CD4-positive, CD25-positive, alpha-beta regulatory T cell (primary cell): ENCODE measurements at regions not wholly inside any gene's neighbourhood (a gene's known extent, or its start where the extent isn't known, plus 50 kb on each side); places are given as distances from the start of the nearest gene placed in this dataset.

Source experiments
- ATAC-seq, 2 donors: fragments of 150-1000 bp; cut with Tn5 transposase; one replicate each; pipeline ENCODE4 v1.10.0; 2021; ENCODE audit warnings: low read depth in 2 of 2, moderate number of reproducible peaks in 2 of 2, moderate library complexity in 1 of 2
- DNase-seq, 3 donors: peaks; one replicate each; pipeline versions ENCODE4 v3.0.0 to v3.0.0-alpha.2; 2012 to 2022; ENCODE audit warnings: mixed read lengths in 1 of 3
- H3K27ac ChIP-seq: one replicate; pipeline ENCODE4 v1.7.0; 2013; ENCODE audit warnings: mild to moderate bottlenecking, low read length; ENCODE audit not compliant: insufficient read depth, poor library complexity, severe bottlenecking
- H3K27me3 ChIP-seq: one replicate; pipeline ENCODE4 v1.7.0; 2013; ENCODE audit warnings: low read length; ENCODE audit not compliant: control insufficient read depth, insufficient read depth
- H3K36me3 ChIP-seq: one replicate; pipeline ENCODE4 v1.7.0; 2013; ENCODE audit warnings: mild to moderate bottlenecking, low read length, moderate library complexity; ENCODE audit not compliant: control insufficient read depth, insufficient read depth
- H3K4me1 ChIP-seq: 2 replicates; pipeline ENCODE4 v1.7.0; 2013; ENCODE audit warnings: mild to moderate bottlenecking, low read length; ENCODE audit not compliant: insufficient read depth, control insufficient read depth, poor library complexity, severe bottlenecking
- H3K4me3 ChIP-seq: one replicate; pipeline ENCODE4 v1.7.0; 2013; ENCODE audit warnings: low read depth, mild to moderate bottlenecking, low read length, moderate library complexity
- H3K9me3 ChIP-seq, 2 experiments: 1 replicate in 1 of 2; 2 replicates in 1 of 2; pipeline ENCODE4 v1.7.0; 2013; ENCODE audit warnings: low read length in 2 of 2, mild to moderate bottlenecking in 1 of 2, moderate library complexity in 1 of 2; ENCODE audit not compliant: control insufficient read depth in 2 of 2
- H3K27ac Mint-ChIP-seq, 3 donors: one replicate each; pipeline ENCODE4 v1.8.0; 2020 to 2022; ENCODE audit warnings: mild to moderate bottlenecking in 3 of 3, mixed read lengths in 3 of 3, moderate library complexity in 2 of 3
- H3K27me3 Mint-ChIP-seq: one replicate; pipeline ENCODE4 v1.8.0; 2022; ENCODE audit warnings: mild to moderate bottlenecking, mixed read lengths
- H3K36me3 Mint-ChIP-seq: one replicate; pipeline ENCODE4 v1.8.0; 2020; ENCODE audit warnings: mixed read lengths
- H3K4me1 Mint-ChIP-seq, 4 donors: one replicate each; pipeline ENCODE4 v1.8.0; 2020 to 2022; ENCODE audit warnings: mixed read lengths in 4 of 4, mild to moderate bottlenecking in 1 of 4
- H3K4me3 Mint-ChIP-seq, 4 donors: one replicate each; pipeline ENCODE4 v1.8.0; 2020 to 2022; ENCODE audit warnings: mild to moderate bottlenecking in 4 of 4, mixed read lengths in 4 of 4, moderate library complexity in 3 of 4
- H3K9me3 Mint-ChIP-seq, 7 donors: one replicate each; pipeline ENCODE4 v1.8.0; 2020 to 2022; ENCODE audit warnings: mixed read lengths in 7 of 7, mild to moderate bottlenecking in 3 of 7, moderate library complexity in 2 of 7

DNA sequence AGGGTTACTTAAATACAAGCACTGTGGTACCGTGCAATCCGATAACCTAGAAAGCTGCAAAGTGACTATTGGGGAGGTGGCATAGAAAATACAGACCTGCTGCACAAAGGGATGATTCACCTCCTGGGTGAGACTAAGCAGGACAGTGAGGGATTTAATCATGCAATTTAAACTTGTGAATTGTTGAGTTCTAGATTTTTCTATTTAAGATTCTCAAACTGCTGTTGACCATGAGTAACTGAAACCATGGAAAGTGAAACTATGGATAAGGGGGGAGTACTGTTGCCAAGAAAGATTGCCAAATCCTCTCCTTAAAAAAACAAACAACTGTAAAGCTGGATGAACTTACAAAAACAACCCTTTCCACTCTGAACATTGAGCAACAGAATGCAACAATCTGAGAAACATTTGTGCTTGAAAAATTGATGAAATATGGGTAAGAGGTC is 61.5 kb upstream of the NUDT12 start:
- Histone ChIP-seq H3K4me3 (no peak overlapping the region), H3K4me1 (no peaks in the 10 kb centered on the region), H3K9me3 (no peaks in the 10 kb centered on the region), H3K27me3 (no peaks in the 10 kb centered on the region), H3K36me3 (no peaks in the 10 kb centered on the region), H3K27ac (no peak overlapping the region)
- ATAC-seq (no peak), DNase-seq (no peak)
- Mint-ChIP-seq H3K9me3 (peaks cover 0 to 5% (median 0%) of the 10 kb centered on the region in 7 donors), H3K36me3 (no peaks in the 10 kb centered on the region), H3K27ac (no peak overlapping the region), H3K4me3 (no peak overlapping the region), H3K27me3 (no peaks in the 10 kb centered on the region), H3K4me1 (no peaks in the 10 kb centered on the region)

DNA sequence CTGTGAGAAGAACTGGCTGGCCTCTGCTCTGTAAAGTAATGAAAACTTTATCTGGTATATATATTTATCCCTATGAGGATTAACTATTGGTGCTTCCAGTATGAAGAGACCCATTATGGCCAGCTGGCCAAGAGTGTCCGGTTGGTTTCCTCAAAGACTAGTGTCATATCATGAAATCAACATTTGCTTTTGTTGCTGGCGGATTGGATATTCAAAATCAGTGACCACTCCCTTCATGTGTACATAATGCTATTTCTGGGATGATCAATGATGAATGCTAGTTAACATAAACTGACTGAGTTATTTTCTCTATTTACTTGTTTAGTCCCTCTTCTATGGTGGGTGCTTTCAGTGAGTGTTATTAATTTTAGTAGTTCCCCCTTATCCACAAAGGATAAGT is 60.8 kb upstream of the NUDT12 start:
- Mint-ChIP-seq H3K27ac (no peak overlapping the region), H3K27me3 (no peaks in the 10 kb centered on the region), H3K9me3 (peaks cover 0 to 4% (median 0%) of the 10 kb centered on the region in 7 donors), H3K36me3 (no peaks in the 10 kb centered on the region), H3K4me3 (no peak overlapping the region), H3K4me1 (no peaks in the 10 kb centered on the region)
- no peak overlapping the region for H3K4me3 ChIP-seq
- H3K4me1 ChIP-seq = no peaks in the 10 kb centered on the region
- no peak for DNase-seq
- no peaks in the 10 kb centered on the region for H3K27me3 ChIP-seq
- no peaks in the 10 kb centered on the region for H3K9me3 ChIP-seq
- H3K36me3 ChIP-seq = no peaks in the 10 kb centered on the region
- H3K27ac ChIP-seq = no peak overlapping the region
- ATAC-seq = no peak

DNA sequence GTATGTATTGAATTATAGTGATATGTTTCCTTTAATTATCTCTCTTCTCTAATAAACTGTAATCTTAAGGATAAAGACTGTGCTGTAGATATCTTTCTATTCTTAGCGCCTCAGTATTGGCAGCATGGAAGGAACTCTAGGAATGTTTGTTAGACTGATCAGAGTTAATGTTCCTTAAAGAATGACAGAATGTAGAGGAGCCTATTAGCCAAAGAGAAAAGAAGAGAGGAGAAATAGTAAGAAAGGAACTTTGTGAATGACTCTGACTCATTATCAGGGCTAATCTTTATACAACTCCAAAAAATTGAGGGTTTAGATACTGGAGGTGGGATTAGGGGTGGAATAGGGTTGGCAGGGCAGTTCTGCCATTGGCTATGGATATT is 59.0 kb upstream of the NUDT12 start:
- H3K27ac Mint-ChIP-seq = no peak overlapping the region
- DNase-seq (no peak), ATAC-seq (no peak)
- no peaks in the 10 kb centered on the region for H3K36me3 Mint-ChIP-seq
- H3K36me3 ChIP-seq = no peaks in the 10 kb centered on the region
- H3K27me3 Mint-ChIP-seq = no peaks in the 10 kb centered on the region
- H3K9me3 Mint-ChIP-seq = peaks cover 0 to 4% (median 0%) of the 10 kb centered on the region in 7 donors
- H3K9me3 ChIP-seq = no peaks in the 10 kb centered on the region
- H3K27me3 ChIP-seq = no peaks in the 10 kb centered on the region
- no peaks in the 10 kb centered on the region for H3K4me1 Mint-ChIP-seq
- no peak overlapping the region for H3K4me3 Mint-ChIP-seq
- H3K4me3 ChIP-seq = no peak overlapping the region
- H3K27ac ChIP-seq = no peak overlapping the region
- no peaks in the 10 kb centered on the region for H3K4me1 ChIP-seq

DNA sequence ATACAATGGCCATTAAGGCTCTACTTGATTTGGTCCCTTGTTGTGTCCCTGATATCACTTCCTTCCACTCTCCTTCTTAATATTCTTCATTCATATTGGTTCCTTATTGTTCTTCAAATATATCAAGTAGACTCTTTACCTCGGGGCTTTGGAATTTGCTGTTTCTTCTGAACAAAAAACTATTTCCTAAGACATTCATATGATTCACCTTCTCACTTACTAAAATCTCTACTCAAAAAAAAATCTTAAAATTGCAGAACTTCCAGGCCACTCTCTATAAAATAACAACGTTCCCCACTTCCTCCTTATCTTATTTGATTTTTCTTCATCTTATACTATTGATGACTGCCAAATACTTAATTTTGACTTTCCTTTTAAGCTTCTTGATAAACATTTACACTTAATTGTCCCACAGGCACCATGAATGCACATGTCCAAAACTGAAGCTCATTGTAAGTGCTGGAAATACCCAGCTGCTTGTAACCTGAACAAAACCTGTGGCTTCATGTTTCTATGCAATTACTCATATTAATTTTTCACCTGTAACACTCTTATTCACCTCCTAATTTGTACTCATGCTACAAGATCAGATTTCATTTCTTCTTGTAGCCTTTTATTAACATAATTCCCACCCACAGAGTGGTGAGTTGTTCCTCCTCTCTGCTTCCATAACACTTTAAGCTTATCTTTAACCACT is 58.4 kb upstream of the NUDT12 start:
- Histone ChIP-seq H3K9me3 (no peaks in the 10 kb centered on the region), H3K27me3 (no peaks in the 10 kb centered on the region), H3K4me3 (no peak overlapping the region), H3K27ac (no peak overlapping the region), H3K36me3 (no peaks in the 10 kb centered on the region), H3K4me1 (no peaks in the 10 kb centered on the region)
- H3K4me3 Mint-ChIP-seq = no peak overlapping the region
- H3K36me3 Mint-ChIP-seq = no peaks in the 10 kb centered on the region
- DNase-seq = no peak
- peaks cover 0 to 4% (median 0%) of the 10 kb centered on the region in 7 donors for H3K9me3 Mint-ChIP-seq
- no peak overlapping the region for H3K27ac Mint-ChIP-seq
- no peaks in the 10 kb centered on the region for H3K27me3 Mint-ChIP-seq
- H3K4me1 Mint-ChIP-seq = no peaks in the 10 kb centered on the region
- no peak for ATAC-seq

DNA sequence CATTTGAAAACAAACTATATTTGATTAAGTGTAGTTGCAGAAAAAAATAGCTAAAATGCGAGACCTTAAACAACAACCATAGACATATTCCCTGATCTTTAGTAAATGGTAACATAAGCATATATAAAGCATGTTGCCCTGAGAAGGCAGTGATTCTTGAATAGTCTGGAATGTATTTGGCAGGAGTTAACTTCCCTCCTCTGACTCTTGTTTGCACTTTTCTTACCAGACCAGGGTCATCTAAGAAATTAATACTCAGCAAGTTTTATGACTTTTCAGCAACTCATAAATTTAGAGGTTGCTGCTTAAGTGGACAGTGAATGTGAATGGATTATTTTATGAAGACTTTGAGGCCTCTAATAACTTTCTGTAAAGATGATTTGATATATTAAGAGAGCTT is 55.3 kb upstream of the NUDT12 start:
- H3K36me3 ChIP-seq = no peaks in the 10 kb centered on the region
- Mint-ChIP-seq H3K9me3 (peaks cover 0 to 3% (median 0%) of the 10 kb centered on the region in 7 donors), H3K4me3 (no peak overlapping the region), H3K4me1 (no peaks in the 10 kb centered on the region), H3K36me3 (no peaks in the 10 kb centered on the region), H3K27ac (no peak overlapping the region), H3K27me3 (no peaks in the 10 kb centered on the region)
- H3K27me3 ChIP-seq = no peaks in the 10 kb centered on the region
- no peaks in the 10 kb centered on the region for H3K9me3 ChIP-seq
- H3K4me1 ChIP-seq = no peaks in the 10 kb centered on the region
- H3K4me3 ChIP-seq = no peak overlapping the region
- H3K27ac ChIP-seq = no peak overlapping the region
- DNase-seq = no peak
- ATAC-seq = no peak

DNA sequence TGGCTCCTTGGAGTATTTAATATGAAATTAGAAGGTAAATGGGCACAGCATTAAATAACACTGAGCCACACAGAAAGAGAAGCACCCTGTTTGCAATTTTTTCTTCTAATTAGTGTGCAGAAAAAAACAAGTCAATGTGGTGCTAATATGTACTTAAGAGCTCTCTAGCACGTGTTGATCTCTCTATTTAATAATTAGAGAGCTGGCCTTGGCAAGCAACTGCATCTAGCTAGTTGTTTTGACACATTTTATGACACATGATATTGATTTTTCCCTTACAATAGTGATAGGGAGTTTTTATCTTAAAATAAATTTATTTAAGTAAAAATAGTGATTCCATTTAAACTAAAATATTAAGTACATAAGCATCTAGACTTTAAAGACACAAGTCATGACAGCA is 54.5 kb upstream of the NUDT12 start:
- Mint-ChIP-seq H3K27me3 (no peaks in the 10 kb centered on the region), H3K4me3 (no peak overlapping the region), H3K27ac (no peak overlapping the region), H3K36me3 (no peaks in the 10 kb centered on the region), H3K4me1 (no peaks in the 10 kb centered on the region), H3K9me3 (peaks cover 0 to 3% (median 0%) of the 10 kb centered on the region in 7 donors)
- ATAC-seq (no peak), DNase-seq (no peak)
- Histone ChIP-seq H3K36me3 (no peaks in the 10 kb centered on the region), H3K4me3 (no peak overlapping the region), H3K9me3 (no peaks in the 10 kb centered on the region), H3K27me3 (no peaks in the 10 kb centered on the region), H3K4me1 (no peaks in the 10 kb centered on the region), H3K27ac (no peak overlapping the region)

DNA sequence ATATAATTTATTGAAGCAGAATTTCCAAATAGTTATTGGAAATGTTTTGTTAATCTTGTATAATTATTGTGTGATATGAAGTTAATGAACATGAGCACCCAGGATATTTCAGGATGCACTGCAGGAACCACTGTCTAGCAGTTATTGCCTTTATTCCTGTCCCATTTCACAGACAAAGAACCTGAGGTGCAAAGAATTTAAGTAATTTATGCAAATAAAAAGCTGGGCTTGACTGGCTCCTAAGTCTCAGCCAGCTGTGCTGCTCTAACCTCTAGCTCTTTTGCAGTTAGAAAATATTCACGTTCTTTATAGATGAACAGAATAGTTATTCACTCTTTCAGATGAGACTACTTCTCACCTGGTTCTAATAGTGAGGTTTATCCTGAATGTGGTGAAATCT is 50.0 kb upstream of the NUDT12 start:
- Histone ChIP-seq H3K9me3 (no peaks in the 10 kb centered on the region), H3K4me3 (no peak overlapping the region), H3K27me3 (no peaks in the 10 kb centered on the region), H3K4me1 (no peaks in the 10 kb centered on the region), H3K27ac (no peak overlapping the region), H3K36me3 (no peaks in the 10 kb centered on the region)
- Mint-ChIP-seq H3K9me3 (peaks cover 0 to 6% (median 0%) of the 10 kb centered on the region in 7 donors), H3K36me3 (no peaks in the 10 kb centered on the region), H3K4me1 (no peaks in the 10 kb centered on the region), H3K4me3 (no peak overlapping the region), H3K27ac (no peak overlapping the region), H3K27me3 (no peaks in the 10 kb centered on the region)
- DNase-seq (no peak), ATAC-seq (no peak)
